HG02973 (cell line): ENCODE measurements at regions not wholly inside any gene's neighbourhood (a gene's known extent, or its start where the extent isn't known, plus 50 kb on each side); places are given as distances from the start of the nearest gene placed in this dataset.
"Not testable (repeated sequence)": the region's sequence is repeated elsewhere in the genome, so short reads cannot be mapped to it uniquely, and the experiment has no call there.

Experiments used
- ATAC-seq: cut with Tn5 transposase; IDR thresholded peaks from one replicate; pipeline ENCODE4 v1.9.1; 2021; ENCODE audit warnings: moderate library complexity; ENCODE audit not compliant: unreplicated experiment

DNA sequence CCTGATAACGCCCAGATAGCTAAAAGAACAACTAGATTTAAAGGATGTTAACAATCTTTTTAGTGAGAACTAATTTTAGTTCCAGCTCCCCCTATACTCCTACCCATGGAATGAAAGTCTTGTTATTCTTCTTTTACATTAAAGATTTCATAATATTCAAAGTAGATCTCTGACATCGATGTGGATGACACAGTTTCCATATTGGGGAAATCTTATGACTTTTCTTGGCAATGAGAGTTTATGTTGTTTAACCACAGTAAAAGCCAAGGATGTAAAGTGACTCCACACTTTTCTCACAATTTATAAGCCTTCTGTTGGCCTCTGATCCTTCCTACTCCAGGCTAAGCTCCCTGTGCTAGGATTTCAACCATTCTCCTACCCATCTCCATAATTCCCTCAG is 332.6 kb upstream of the KCNMB2 start:
- ATAC-seq = no peak

GRCh38 chr3:178205740-178206139 is 330.5 kb upstream of the KCNMB2 start:
- no peak for ATAC-seq

- no peak for ATAC-seq
Observed at GRCh38 chr3:178206521-178206920, 329.7 kb upstream of the KCNMB2 start.

- ATAC-seq = not testable (repeated sequence)
Observed at GRCh38 chr3:178207161-178207560, 329.1 kb upstream of the KCNMB2 start.

- ATAC-seq = not testable (repeated sequence)
Observed at GRCh38 chr3:178207627-178208026, 328.6 kb upstream of the KCNMB2 start.

GRCh38 chr3:178209116-178209515 is 327.1 kb upstream of the KCNMB2 start:
- not testable (repeated sequence) for ATAC-seq

- not testable (repeated sequence) for ATAC-seq
Observed at GRCh38 chr3:178209618-178210017, 326.6 kb upstream of the KCNMB2 start.

DNA sequence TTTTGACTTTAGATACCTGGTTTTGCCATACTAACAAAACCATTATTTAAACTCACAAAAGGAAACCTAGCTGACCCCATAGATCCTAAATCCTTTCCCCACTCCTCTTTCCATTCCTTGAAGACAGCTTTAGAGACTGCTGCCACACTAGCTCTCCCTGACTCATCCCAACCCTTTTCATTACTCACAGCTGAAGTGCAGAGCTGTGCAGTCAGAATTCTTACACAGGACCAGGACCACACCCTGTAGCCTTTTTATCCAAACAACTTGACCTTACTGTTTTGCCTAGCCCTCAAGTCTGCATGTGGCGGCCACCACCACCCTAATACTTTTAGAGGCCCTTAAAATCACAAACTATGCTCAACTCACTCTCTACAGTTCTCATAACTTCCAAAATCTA is 325.1 kb upstream of the KCNMB2 start:
- not testable (repeated sequence) for ATAC-seq

GRCh38 chr3:178217479-178217878 is 318.8 kb upstream of the KCNMB2 start:
- no peak for ATAC-seq

- ATAC-seq = no peak
Observed at GRCh38 chr3:178218231-178218630, 318.0 kb upstream of the KCNMB2 start.

- ATAC-seq = not testable (repeated sequence)
Observed at GRCh38 chr3:178219661-178220060, 316.6 kb upstream of the KCNMB2 start.

DNA sequence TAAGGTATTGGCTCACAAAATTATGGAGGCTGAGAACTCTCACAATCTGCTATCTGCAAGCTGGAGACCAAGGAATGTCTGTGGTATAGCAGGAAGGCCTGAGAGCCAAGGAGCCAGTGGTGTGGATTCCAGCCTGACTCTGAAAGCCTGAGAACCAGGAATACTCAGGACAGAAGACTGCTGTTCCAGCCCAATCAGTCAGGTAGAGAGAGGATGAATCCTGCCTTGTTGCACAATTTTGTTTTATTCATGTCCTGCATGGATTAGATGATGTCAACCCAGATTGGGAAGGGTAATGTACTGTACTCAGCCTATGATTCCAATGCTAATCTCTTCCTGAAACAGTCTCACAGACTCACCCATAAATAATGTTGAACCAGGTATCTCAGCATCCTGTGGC is 312.4 kb upstream of the KCNMB2 start:
- ATAC-seq = no peak

GRCh38 chr3:178226094-178226493 is 310.1 kb upstream of the KCNMB2 start:
- no peak for ATAC-seq

DNA sequence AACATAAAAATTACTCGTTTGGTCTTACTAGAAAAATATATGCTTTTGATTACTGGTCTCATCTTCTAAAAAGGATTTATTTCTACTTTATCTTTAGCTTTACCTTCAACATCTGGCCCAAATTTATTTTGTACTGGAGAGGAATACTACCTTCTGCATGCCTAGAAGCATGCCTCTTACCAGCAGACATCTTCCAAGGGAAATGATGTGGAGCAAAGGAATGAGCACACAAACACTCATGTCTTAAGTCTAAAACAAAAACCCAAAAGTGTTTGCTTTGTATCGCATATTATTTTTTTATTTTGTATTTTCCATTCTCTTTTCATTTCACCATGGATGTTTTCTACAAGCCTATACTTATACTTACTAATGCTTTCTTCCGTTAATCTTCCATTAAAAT is 304.6 kb upstream of the KCNMB2 start:
- ATAC-seq = no peak

GRCh38 chr3:178233371-178234071 is 302.7 kb upstream of the KCNMB2 start:
- no peak for ATAC-seq

DNA sequence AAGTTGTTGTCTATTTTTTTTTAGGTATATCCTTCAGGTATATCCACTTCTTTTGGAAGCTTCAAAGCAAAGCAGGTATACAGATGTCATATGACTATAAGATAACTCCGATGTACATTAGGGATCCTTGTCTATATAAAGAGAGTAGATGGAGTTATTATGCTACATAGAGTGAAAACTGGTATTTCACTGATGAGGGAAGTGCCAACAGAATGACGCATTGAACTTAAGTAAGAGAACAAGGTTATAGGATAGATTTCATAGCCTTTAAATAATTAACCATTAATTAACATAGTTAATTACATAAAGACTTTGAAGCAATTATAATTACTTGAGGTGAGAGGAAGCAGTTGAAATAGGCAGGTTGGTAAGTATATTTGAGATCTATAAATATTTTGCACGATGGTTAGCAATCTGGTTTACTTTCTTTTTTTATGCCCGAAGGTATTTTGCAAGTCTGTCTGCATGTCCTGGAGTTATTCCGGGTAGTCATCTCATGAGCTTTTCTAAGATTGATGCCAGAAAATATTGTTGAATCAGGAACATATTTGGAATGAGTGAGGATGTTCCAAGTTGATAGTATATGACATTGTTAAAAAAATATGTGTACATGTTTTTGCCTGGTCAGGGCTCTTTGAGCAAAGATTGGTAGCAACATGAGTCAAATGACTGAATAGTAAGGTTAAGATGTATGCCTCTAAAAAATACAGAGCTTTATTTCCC is 299.5 kb upstream of the KCNMB2 start:
- no peak for ATAC-seq

GRCh38 chr3:178238179-178238578 is 298.1 kb upstream of the KCNMB2 start:
- ATAC-seq = no peak

- no peak for ATAC-seq
Observed at GRCh38 chr3:178244733-178245709, 291.2 kb upstream of the KCNMB2 start.

DNA sequence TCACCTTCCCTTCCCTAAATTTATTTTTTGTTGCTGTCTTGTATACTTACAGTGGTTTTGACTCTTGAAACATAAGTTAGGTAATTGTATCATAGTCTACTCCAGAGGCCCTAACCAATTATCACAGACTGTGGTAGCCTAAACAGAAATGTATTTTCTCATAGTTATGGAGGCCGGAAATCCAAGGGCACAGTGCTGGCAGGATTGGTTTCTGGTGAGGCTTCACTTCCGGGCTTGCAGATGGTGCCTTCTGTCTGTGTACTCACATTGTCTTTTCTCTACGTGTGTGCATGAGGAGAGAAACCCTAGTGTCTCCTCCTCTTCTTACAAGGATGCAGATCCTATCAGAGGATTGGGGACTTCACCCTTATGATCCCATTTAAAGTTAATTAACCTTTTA is 290.2 kb upstream of the KCNMB2 start:
- no peak for ATAC-seq

GRCh38 chr3:178255315-178255714 is 280.9 kb upstream of the KCNMB2 start:
- ATAC-seq = no peak

DNA sequence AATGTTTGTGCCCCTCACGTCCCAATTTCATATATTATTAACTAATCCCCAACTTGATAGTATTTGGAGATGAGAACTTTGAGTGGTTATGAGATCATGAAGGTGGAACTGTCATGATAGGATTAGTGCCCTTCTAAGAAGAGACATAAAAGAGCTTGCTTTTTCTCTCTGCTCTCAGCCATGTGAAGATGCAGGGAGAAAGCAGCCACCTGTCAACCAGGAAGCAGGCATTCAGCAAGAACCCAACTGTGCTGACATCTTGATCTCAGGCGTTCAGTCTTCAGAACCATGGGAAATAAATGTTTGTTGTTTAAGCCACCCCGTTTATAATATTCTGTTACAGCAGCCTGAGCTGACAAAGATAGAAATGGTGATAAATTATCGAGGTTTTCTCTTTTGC is 278.7 kb upstream of the KCNMB2 start:
- no peak for ATAC-seq
